Large intestine (tissue), 3 donors: ENCODE measurements at regions not wholly inside any gene's neighbourhood (a gene's known extent, or its start where the extent isn't known, plus 50 kb on each side); places are given as distances from the start of the nearest gene placed in this dataset.
"Not testable (repeated sequence)": the region's sequence is repeated elsewhere in the genome, so short reads cannot be mapped to it uniquely, and the experiment has no call there.

Experiments used
- DNase-seq, 2 donors: peaks; one replicate each; pipeline versions ENCODE4 v3.0.0 to v3.0.0-alpha.2; 2013
- H3K27ac ChIP-seq: one replicate; pipeline ENCODE4 v1.5.1; 2013; ENCODE audit warnings: low read length
- H3K27me3 ChIP-seq: 2 replicates; pipeline ENCODE4 v1.6.1; 2013; ENCODE audit warnings: low read length; ENCODE audit not compliant: control insufficient read depth, insufficient read depth
- H3K36me3 ChIP-seq: 2 replicates; pipeline ENCODE4 v1.6.1; 2013; ENCODE audit warnings: low read length; ENCODE audit not compliant: control insufficient read depth, insufficient read depth
- H3K4me1 ChIP-seq: one replicate; pipeline ENCODE4 v1.6.1; 2013; ENCODE audit warnings: low read length; ENCODE audit not compliant: control insufficient read depth, insufficient read depth
- H3K4me3 ChIP-seq: one replicate; pipeline ENCODE4 v1.5.1; 2013; ENCODE audit warnings: low read length
- H3K9me3 ChIP-seq: one replicate; pipeline ENCODE4 v1.6.1; 2013; ENCODE audit warnings: mild to moderate bottlenecking, low read depth, low read length, moderate library complexity; ENCODE audit not compliant: control insufficient read depth
- WGBS: methylation state at CpG from one replicate; pipeline ENCODE4 v1.1.5; 2013; ENCODE audit warnings: low lambda C conversion rate; ENCODE audit not compliant: insufficient coverage; 5-methylcytosine and 5-hydroxymethylcytosine counted together

DNA sequence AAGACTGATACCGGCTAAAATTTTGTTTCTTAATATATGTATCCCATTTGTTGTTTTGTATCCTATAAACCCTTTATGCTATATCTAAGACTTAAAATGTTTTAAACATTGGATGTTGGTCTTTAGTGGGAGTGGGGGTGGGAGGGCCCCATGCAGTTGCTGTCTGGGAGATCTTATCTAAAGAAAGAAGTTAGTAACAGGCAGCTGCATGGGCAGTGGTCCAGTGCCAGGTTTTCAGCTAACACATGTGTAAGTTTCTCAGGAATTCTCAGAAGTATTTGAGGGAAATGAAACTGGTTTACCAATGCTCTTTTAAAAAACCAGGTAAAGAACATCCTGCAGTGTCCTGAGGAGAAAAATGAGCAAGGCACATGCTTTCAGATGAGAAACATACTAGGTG lies 738.3 kb upstream of the AMELY start:
- not testable (repeated sequence) for DNase-seq, H3K4me1 ChIP-seq, H3K4me3 ChIP-seq, H3K27me3 ChIP-seq, H3K36me3 ChIP-seq, H3K9me3 ChIP-seq, H3K27ac ChIP-seq
- no CpG with 5 or more reads among the region's 1 CpG for WGBS
